IMR-90 (cell line): ENCODE measurements at regions not wholly inside any gene's neighbourhood (a gene's known extent, or its start where the extent isn't known, plus 50 kb on each side); places are given as distances from the start of the nearest gene placed in this dataset.

ENCODE experiments used
- ATAC-seq: fragments of 200-7000 bp; cut with Tn5 transposase; 2 replicates; pipeline ENCODE4 v1.9.1; 2020; ENCODE audit warnings: low read depth, mild to moderate bottlenecking, moderate library complexity
- BruUV-seq: library from RNA; stranded (reverse); fragments of 400-500 nt; replicated peaks from 2 replicates; lab custom pipeline; 2021; lab: Mats Ljungman, UMichigan
- CTCF ChIA-PET: fragments of 300-600 bp; formaldehyde crosslinking; extraction: SDS; loops from one replicate; lab custom pipeline; 2021; ENCODE audit warnings: antibody characterized with exemption; lab: Yijun Ruan, JAX
- POLR2A ChIA-PET: fragments of 300-600 bp; sonication (Branson Sonifier 250); formaldehyde crosslinking; loops from one replicate; lab custom pipeline; 2022; ENCODE audit warnings: antibody characterized with exemption; ENCODE audit not compliant: unreplicated experiment; lab: Charles Lee
- DNase-seq: peaks from one replicate; pipeline ENCODE4 v3.0.0; 2013
- H2AFZ ChIP-seq: replicated peaks from 2 replicates; pipeline ENCODE3; 2013; ENCODE audit warnings: low read length, mild to moderate bottlenecking; ENCODE audit not compliant: poor library complexity
- H2AK5ac ChIP-seq: 2 replicates; pipeline ENCODE4 v1.6.1; 2013; ENCODE audit warnings: low read depth, low read length, inconsistent platforms
- H2AK9ac ChIP-seq: replicated peaks from 2 replicates; pipeline ENCODE3; 2013; ENCODE audit warnings: mild to moderate bottlenecking, low read depth, low read length, moderate library complexity; ENCODE audit not compliant: poor library complexity
- H2BK120ac ChIP-seq: 2 replicates; pipeline ENCODE4 v1.6.1; 2013; ENCODE audit warnings: low read depth, low read length, inconsistent platforms
- H2BK15ac ChIP-seq: 3 replicates; pipeline ENCODE4 v1.6.1; 2013; ENCODE audit warnings: low read depth, low read length, inconsistent platforms
- H2BK20ac ChIP-seq: 2 replicates; pipeline ENCODE4 v1.6.1; 2013; ENCODE audit warnings: low read depth, mild to moderate bottlenecking, inconsistent platforms, low read length, moderate library complexity
- H2BK5ac ChIP-seq: 2 replicates; pipeline ENCODE4 v1.6.1; 2013; ENCODE audit warnings: mild to moderate bottlenecking, low read depth, low read length, inconsistent platforms; ENCODE audit not compliant: poor library complexity, severe bottlenecking
- H3K14ac ChIP-seq: replicated peaks from 2 replicates; pipeline ENCODE4 v1.6.1; 2013; ENCODE audit warnings: low read depth, low read length, inconsistent platforms
- H3K18ac ChIP-seq: 2 replicates; pipeline ENCODE4 v1.6.1; 2013; ENCODE audit warnings: low read depth, low read length, control low read depth
- H3K23ac ChIP-seq: 2 replicates; pipeline ENCODE4 v1.6.1; 2013; ENCODE audit warnings: low read depth, low read length, inconsistent platforms
- H3K27ac ChIP-seq: 2 replicates; pipeline ENCODE4 v1.5.1; 2013; ENCODE audit warnings: mild to moderate bottlenecking, control low read depth, low read length; ENCODE audit not compliant: insufficient read depth
- H3K27me3 ChIP-seq: 2 replicates; pipeline ENCODE4 v1.6.1; 2013; ENCODE audit warnings: low read length; ENCODE audit not compliant: control insufficient read depth, insufficient read depth
- H3K36me3 ChIP-seq: 2 replicates; pipeline ENCODE4 v1.6.1; 2013; ENCODE audit warnings: low read length, mixed read lengths; ENCODE audit not compliant: control insufficient read depth, insufficient read depth
- H3K4ac ChIP-seq: 2 replicates; pipeline ENCODE4 v1.6.1; 2013; ENCODE audit warnings: low read depth, low read length, inconsistent platforms
- H3K4me1 ChIP-seq: 2 replicates; pipeline ENCODE4 v1.6.1; 2013; ENCODE audit warnings: low read length, mixed read lengths; ENCODE audit not compliant: control insufficient read depth, insufficient read depth
- H3K4me2 ChIP-seq: 2 replicates; pipeline ENCODE4 v1.6.1; 2013; ENCODE audit warnings: low read depth, mild to moderate bottlenecking, control low read depth, low read length, moderate library complexity
- H3K4me3 ChIP-seq: 2 replicates; pipeline ENCODE4 v1.5.1; 2013; ENCODE audit warnings: low read depth, mild to moderate bottlenecking, control low read depth, low read length, moderate library complexity; ENCODE audit not compliant: insufficient read depth
- H3K56ac ChIP-seq: 2 replicates; pipeline ENCODE4 v1.6.1; 2013; ENCODE audit warnings: low read length, inconsistent platforms; ENCODE audit not compliant: insufficient read depth; ENCODE audit errors: extremely low read depth
- H3K79me1 ChIP-seq, 2 experiments: 2 replicates each; pipeline ENCODE4 v1.6.1; 2013; ENCODE audit warnings: low read length in 2 of 2, inconsistent platforms in 1 of 2, low read depth in 1 of 2
- H3K9ac ChIP-seq: 2 replicates; pipeline ENCODE4 v1.6.1; 2013; ENCODE audit warnings: low read depth, low read length, control low read depth
- H3K9me1 ChIP-seq: 2 replicates; pipeline ENCODE4 v1.6.1; 2013; ENCODE audit warnings: low read length, inconsistent platforms; ENCODE audit not compliant: insufficient read depth
- H3K9me3 ChIP-seq: 2 replicates; pipeline ENCODE4 v1.6.1; 2013; ENCODE audit warnings: low read length; ENCODE audit not compliant: control insufficient read depth, insufficient read depth
- H4K20me1 ChIP-seq: 2 replicates; pipeline ENCODE4 v1.6.1; 2013; ENCODE audit warnings: low read length, inconsistent platforms; ENCODE audit not compliant: insufficient read depth
- H4K5ac ChIP-seq: 2 replicates; pipeline ENCODE4 v1.6.1; 2013; ENCODE audit warnings: mild to moderate bottlenecking, low read depth, low read length, control low read depth
- H4K8ac ChIP-seq, 2 experiments: 2 replicates each; pipeline ENCODE4 v1.6.1; 2013; ENCODE audit warnings: low read depth in 2 of 2, low read length in 2 of 2, control low read depth in 1 of 2, inconsistent platforms in 1 of 2
- H4K91ac ChIP-seq: 2 replicates; pipeline ENCODE4 v1.6.1; 2013; ENCODE audit warnings: low read depth, low read length, inconsistent platforms; ENCODE audit not compliant: insufficient read depth
- CEBPB ChIP-seq: IDR thresholded peaks from 2 replicates; pipeline ENCODE4 v1.6.1; 2012; ENCODE audit warnings: low read depth, low read length, improper control_type of control experiment
- CHD1 ChIP-seq: IDR thresholded peaks from 2 replicates; pipeline ENCODE4 v1.6.1; 2012; ENCODE audit warnings: low read depth, low read length, improper control_type of control experiment
- FOS ChIP-seq: fragments of 150-350 bp; IDR thresholded peaks from 2 replicates; pipeline ENCODE4 v1.6.1; 2016; ENCODE audit warnings: low read depth, low read length
- RCOR1 ChIP-seq: IDR thresholded peaks from 2 replicates; pipeline ENCODE4 v1.6.1; 2012; ENCODE audit warnings: mild to moderate bottlenecking, low read length, improper control_type of control experiment; ENCODE audit not compliant: insufficient replicate concordance
- dilution Hi-C: fragments of 300-500 bp; cut with HindIII; formaldehyde crosslinking; loops from one replicate; pipeline ENCODE4 v1.14.3; 2018; ENCODE audit warnings: low sequenced_read_pairs; ENCODE audit not compliant: unreplicated experiment
- in situ Hi-C: fragments of 300-500 bp; cut with MboI; formaldehyde crosslinking; loops from 3 replicates; pipeline ENCODE4 v1.14.3; 2019; ENCODE audit warnings: low sequenced_read_pairs, inconsistent platforms, mixed read lengths
- intact Hi-C: fragments of 100-400 bp; cut with micrococcal nuclease; formaldehyde crosslinking; loops from 2 replicates; pipeline ENCODE4 v1.10.0; 2022

GRCh38 chr5:91906027-91906426 lies 522.9 kb upstream of the ARRDC3 start:
- H4K5ac ChIP-seq: no peak overlapping the region
- H2AK9ac ChIP-seq: no peak overlapping the region
- H3K4ac ChIP-seq: no peak overlapping the region
- H2BK20ac ChIP-seq: no peak overlapping the region
- no peak overlapping the region for H2AFZ ChIP-seq
- H3K9me3 ChIP-seq: no peaks in the 10 kb centered on the region
- intact Hi-C loops (no loop called here), dilution Hi-C loops (no loop called here), in situ Hi-C loops (no loop called here)
- no peak overlapping the region for H3K4me2 ChIP-seq
- no peak overlapping the region for H3K4me3 ChIP-seq
- no peaks in the 10 kb centered on the region for H4K20me1 ChIP-seq
- no peak overlapping the region for H3K14ac ChIP-seq
- H3K56ac ChIP-seq: no peak overlapping the region
- no peaks in the 10 kb centered on the region for H3K9me1 ChIP-seq
- H2AK5ac ChIP-seq: no peak overlapping the region
- DNase-seq (no peak), ATAC-seq (no peak)
- no peak overlapping the region for H2BK5ac ChIP-seq
- no peaks in the 10 kb centered on the region for H3K4me1 ChIP-seq
- no peak overlapping the region for H2BK15ac ChIP-seq
- H3K23ac ChIP-seq: no peak overlapping the region
- POLR2A ChIA-PET: no interaction called here
- no peak overlapping the region for H3K9ac ChIP-seq
- CTCF ChIA-PET: no interaction called here
- H3K27me3 ChIP-seq: no peaks in the 10 kb centered on the region
- H4K91ac ChIP-seq: no peak overlapping the region
- H3K27ac ChIP-seq: no peak overlapping the region
- H3K79me1 ChIP-seq: no peaks in the 10 kb centered on the region
- no peaks in the 10 kb centered on the region for H3K36me3 ChIP-seq
- no peak overlapping the region for H3K18ac ChIP-seq
- no TSS peak for BruUV-seq
- TF ChIP-seq FOS: no peak
- TF ChIP-seq CHD1: no peak
- TF ChIP-seq CEBPB: no peak
- no peak for TF ChIP-seq RCOR1
- H2BK120ac ChIP-seq: no peak overlapping the region
- H4K8ac ChIP-seq: no peak overlapping the region
